Muscle layer of duodenum (tissue), 2 donors: ENCODE measurements at regions not wholly inside any gene's neighbourhood (a gene's known extent, or its start where the extent isn't known, plus 50 kb on each side); places are given as distances from the start of the nearest gene placed in this dataset.

Source experiments
- H3K27ac ChIP-seq: one replicate; pipeline ENCODE4 v1.7.0; 2013; ENCODE audit warnings: mild to moderate bottlenecking, low read length
- H3K27me3 ChIP-seq: one replicate; pipeline ENCODE4 v1.7.0; 2013; ENCODE audit warnings: low read depth, mild to moderate bottlenecking, control low read depth, low read length
- H3K36me3 ChIP-seq, 2 donors: one replicate each; pipeline ENCODE4 v1.7.0; 2013; ENCODE audit warnings: low read length in 2 of 2, control low read depth in 1 of 2, mild to moderate bottlenecking in 1 of 2; ENCODE audit not compliant: insufficient read depth in 2 of 2, control insufficient read depth in 1 of 2
- H3K4me1 ChIP-seq, 2 donors: one replicate each; pipeline ENCODE4 v1.7.0; 2013; ENCODE audit warnings: low read length in 2 of 2, mild to moderate bottlenecking in 2 of 2, control low read depth in 1 of 2, moderate library complexity in 1 of 2; ENCODE audit not compliant: insufficient read depth in 2 of 2, control insufficient read depth in 1 of 2
- H3K4me3 ChIP-seq, 2 donors: one replicate each; pipeline ENCODE4 v1.7.0; 2013; ENCODE audit warnings: low read length in 2 of 2, low read depth in 1 of 2, mild to moderate bottlenecking in 1 of 2
- H3K9me3 ChIP-seq, 2 donors: one replicate each; pipeline ENCODE4 v1.7.0; 2013; ENCODE audit warnings: low read length in 2 of 2, control low read depth in 1 of 2, mild to moderate bottlenecking in 1 of 2; ENCODE audit not compliant: control insufficient read depth in 1 of 2
- donor health status: healthy.

- Histone ChIP-seq H3K36me3 (no peaks in the 10 kb centered on the region), H3K27me3 (no peaks in the 10 kb centered on the region), H3K4me1 (no peaks in the 10 kb centered on the region), H3K4me3 (no peak overlapping the region), H3K27ac (no peak overlapping the region), H3K9me3 (no peaks in the 10 kb centered on the region)
Measured at GRCh38 chr4:59380841-59381366, 1819.2 kb upstream of the ADGRL3 start.

- Histone ChIP-seq H3K4me3 (no peak overlapping the region), H3K36me3 (no peaks in the 10 kb centered on the region), H3K27me3 (no peaks in the 10 kb centered on the region), H3K4me1 (no peaks in the 10 kb centered on the region), H3K27ac (no peak overlapping the region), H3K9me3 (no peaks in the 10 kb centered on the region)
Measured at GRCh38 chr4:59381591-59381990, 1818.5 kb upstream of the ADGRL3 start.

- H3K36me3 ChIP-seq, result no peaks in the 10 kb centered on the region
- H3K4me3 ChIP-seq, result no peak overlapping the region
- H3K4me1 ChIP-seq, result no peaks in the 10 kb centered on the region
- peaks cover 0 to 4% of the 10 kb centered on the region in 2 donors for H3K9me3 ChIP-seq
- no peaks in the 10 kb centered on the region for H3K27me3 ChIP-seq
- no peak overlapping the region for H3K27ac ChIP-seq
Measured at GRCh38 chr4:59387759-59388758, 1812.1 kb upstream of the ADGRL3 start.

GRCh38 chr4:59393780-59394179 is 1806.3 kb upstream of the ADGRL3 start:
- no peak overlapping the region for H3K4me3 ChIP-seq

GRCh38 chr4:59400334-59400733 is 1799.8 kb upstream of the ADGRL3 start:
- Histone ChIP-seq H3K27me3 (no peaks in the 10 kb centered on the region), H3K4me3 (no peak overlapping the region), H3K27ac (no peak overlapping the region), H3K9me3 (no peaks in the 10 kb centered on the region), H3K36me3 (no peaks in the 10 kb centered on the region), H3K4me1 (no peaks in the 10 kb centered on the region)

More at GRCh38 chr4:59393780-59394179, 1806.3 kb upstream of the ADGRL3 start:
- H3K36me3 ChIP-seq, result no peaks in the 10 kb centered on the region
- H3K4me1 ChIP-seq, result no peaks in the 10 kb centered on the region
- H3K9me3 ChIP-seq, result peaks cover 0 to 12% of the 10 kb centered on the region in 2 donors
- H3K27ac ChIP-seq, result no peak overlapping the region
- no peaks in the 10 kb centered on the region for H3K27me3 ChIP-seq

- no peak overlapping the region for H3K4me3 ChIP-seq
- H3K27ac ChIP-seq, result no peak overlapping the region
- H3K4me1 ChIP-seq, result no peaks in the 10 kb centered on the region
- H3K27me3 ChIP-seq, result no peaks in the 10 kb centered on the region
- H3K9me3 ChIP-seq, result no peaks in the 10 kb centered on the region
- no peaks in the 10 kb centered on the region for H3K36me3 ChIP-seq
Measured at GRCh38 chr4:59409647-59410046, 1790.5 kb upstream of the ADGRL3 start.

GRCh38 chr4:59412739-59413138 is 1787.4 kb upstream of the ADGRL3 start:
- Histone ChIP-seq H3K27ac (no peak overlapping the region), H3K4me1 (no peaks in the 10 kb centered on the region), H3K36me3 (no peaks in the 10 kb centered on the region), H3K9me3 (no peaks in the 10 kb centered on the region), H3K27me3 (no peaks in the 10 kb centered on the region), H3K4me3 (no peak overlapping the region)

GRCh38 chr4:59455751-59456150 is 1744.4 kb upstream of the ADGRL3 start:
- Histone ChIP-seq H3K27ac (no peak overlapping the region), H3K36me3 (no peaks in the 10 kb centered on the region), H3K4me1 (no peaks in the 10 kb centered on the region), H3K4me3 (no peak overlapping the region), H3K9me3 (no peaks in the 10 kb centered on the region), H3K27me3 (no peaks in the 10 kb centered on the region)

GRCh38 chr4:59457576-59457975 is 1742.5 kb upstream of the ADGRL3 start:
- no peaks in the 10 kb centered on the region for H3K36me3 ChIP-seq
- H3K9me3 ChIP-seq, result no peaks in the 10 kb centered on the region
- no peaks in the 10 kb centered on the region for H3K27me3 ChIP-seq
- no peak overlapping the region for H3K4me3 ChIP-seq
- H3K4me1 ChIP-seq, result no peaks in the 10 kb centered on the region
- no peak overlapping the region for H3K27ac ChIP-seq

- Histone ChIP-seq H3K27me3 (no peaks in the 10 kb centered on the region), H3K9me3 (peaks cover 0 to 5% of the 10 kb centered on the region in 2 donors), H3K4me1 (no peaks in the 10 kb centered on the region), H3K27ac (no peak overlapping the region), H3K36me3 (no peaks in the 10 kb centered on the region), H3K4me3 (no peak overlapping the region)
Measured at GRCh38 chr4:59484944-59485343, 1715.2 kb upstream of the ADGRL3 start.

GRCh38 chr4:59500103-59500502 is 1700.0 kb upstream of the ADGRL3 start:
- Histone ChIP-seq H3K27me3 (no peaks in the 10 kb centered on the region), H3K27ac (no peak overlapping the region), H3K4me3 (no peak overlapping the region), H3K36me3 (no peaks in the 10 kb centered on the region), H3K4me1 (no peaks in the 10 kb centered on the region), H3K9me3 (no peaks in the 10 kb centered on the region)
